Fibroblast of lung (primary cell): ENCODE measurements at regions not wholly inside any gene's neighbourhood (a gene's known extent, or its start where the extent isn't known, plus 50 kb on each side); places are given as distances from the start of the nearest gene placed in this dataset.
"Not testable (repeated sequence)": the region's sequence is repeated elsewhere in the genome, so short reads cannot be mapped to it uniquely, and the experiment has no call there.

Source experiments
- DNase-seq, 2 donors: peaks; one replicate each; pipeline versions ENCODE4 v3.0.0 to v3.0.0-alpha.2; 2010; ENCODE audit warnings: low read depth in 2 of 2
- H2AFZ ChIP-seq: 2 replicates; pipeline ENCODE4 v1.5.1; 2012; ENCODE audit warnings: low read length, control low read depth, inconsistent platforms
- H3K27ac ChIP-seq: 2 replicates; pipeline ENCODE4 v1.5.1; 2011; ENCODE audit warnings: low read length, control low read depth; ENCODE audit not compliant: insufficient read depth
- H3K27me3 ChIP-seq: 2 replicates; pipeline ENCODE4 v1.5.1; 2011; ENCODE audit warnings: mild to moderate bottlenecking, low read length; ENCODE audit not compliant: control insufficient read depth, insufficient read depth
- H3K36me3 ChIP-seq: 2 replicates; pipeline ENCODE4 v1.5.1; 2011; ENCODE audit warnings: low read length; ENCODE audit not compliant: control insufficient read depth, insufficient read depth
- H3K4me1 ChIP-seq: 2 replicates; pipeline ENCODE4 v1.5.1; 2011; ENCODE audit warnings: low read length; ENCODE audit not compliant: control insufficient read depth, insufficient read depth; ENCODE audit errors: extremely low read depth
- H3K4me2 ChIP-seq: 2 replicates; pipeline ENCODE4 v1.5.1; 2011; ENCODE audit warnings: low read length, control low read depth; ENCODE audit not compliant: insufficient read depth; ENCODE audit errors: extremely low read depth
- H3K4me3 ChIP-seq, 4 experiments: fragments of 200-600 bp in 1 of 4; sonication (generic) in 1 of 4; replicated peaks in 1 of 4; 2 replicates each; pipeline ENCODE4 v1.5.1; 2011 to 2016; ENCODE audit warnings: low read length in 4 of 4, low read depth in 3 of 4, mild to moderate bottlenecking in 3 of 4, control low read depth in 2 of 4, inconsistent platforms in 1 of 4, mixed read lengths in 1 of 4; ENCODE audit not compliant: insufficient read depth in 1 of 4; ENCODE audit errors: control extremely low read depth in 1 of 4
- H3K79me2 ChIP-seq: 2 replicates; pipeline ENCODE4 v1.5.1; 2012; ENCODE audit warnings: mild to moderate bottlenecking, low read length, inconsistent platforms; ENCODE audit not compliant: control insufficient read depth, insufficient read depth
- H3K9ac ChIP-seq: 2 replicates; pipeline ENCODE4 v1.5.1; 2011; ENCODE audit warnings: mild to moderate bottlenecking, low read length, control low read depth; ENCODE audit not compliant: insufficient read depth
- H3K9me3 ChIP-seq: 2 replicates; pipeline ENCODE4 v1.5.1; 2012; ENCODE audit warnings: low read depth, low read length; ENCODE audit not compliant: control insufficient read depth, insufficient read depth
- H4K20me1 ChIP-seq: 2 replicates; pipeline ENCODE4 v1.5.1; 2011; ENCODE audit warnings: low read length; ENCODE audit not compliant: control insufficient read depth, insufficient read depth; ENCODE audit errors: extremely low read depth

- not testable (repeated sequence) for H3K9me3 ChIP-seq, H3K27me3 ChIP-seq, H4K20me1 ChIP-seq, H3K9ac ChIP-seq, H2AFZ ChIP-seq, H3K4me1 ChIP-seq, DNase-seq, H3K4me3 ChIP-seq, H3K79me2 ChIP-seq, H3K4me2 ChIP-seq, H3K36me3 ChIP-seq, H3K27ac ChIP-seq
Measured at GRCh38 chr1:83403500-83403899, 595.4 kb downstream of the TTLL7 start.

DNA sequence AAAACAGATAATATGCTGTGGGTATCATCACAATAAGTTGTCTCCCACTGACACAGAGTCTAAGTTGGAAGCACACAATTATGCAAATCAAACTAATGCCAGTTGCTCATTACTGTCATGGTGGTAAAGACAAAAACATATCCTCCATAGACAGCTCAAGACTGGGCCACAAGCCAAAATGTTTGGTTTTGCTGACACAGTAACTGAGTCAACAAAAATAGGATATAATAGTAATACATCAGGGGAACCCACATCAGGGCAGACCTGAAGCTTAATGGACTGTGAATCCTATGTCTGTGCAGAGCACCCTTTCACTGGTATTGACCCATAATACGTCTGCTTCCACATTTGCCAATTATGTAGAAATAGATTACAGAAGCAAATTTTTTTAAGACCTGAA lies 597.8 kb downstream of the TTLL7 start:
- not testable (repeated sequence) for H3K4me2 ChIP-seq, H3K4me1 ChIP-seq

GRCh38 chr1:83400173-83400572 lies 598.8 kb downstream of the TTLL7 start:
- H3K4me3 ChIP-seq, H3K9me3 ChIP-seq, H4K20me1 ChIP-seq, H3K9ac ChIP-seq, H3K36me3 ChIP-seq, DNase-seq, H3K27ac ChIP-seq, H2AFZ ChIP-seq, H3K4me1 ChIP-seq, H3K4me2 ChIP-seq, H3K27me3 ChIP-seq, H3K79me2 ChIP-seq: not testable (repeated sequence)

More for the DNA sequence above, 597.8 kb downstream of the TTLL7 start:
- H3K9me3 ChIP-seq, H3K9ac ChIP-seq, H3K79me2 ChIP-seq, H3K36me3 ChIP-seq, H2AFZ ChIP-seq, H3K27ac ChIP-seq, DNase-seq, H3K27me3 ChIP-seq, H3K4me3 ChIP-seq, H4K20me1 ChIP-seq: not testable (repeated sequence)

- not testable (repeated sequence) for H3K4me3 ChIP-seq, H3K36me3 ChIP-seq, H3K4me1 ChIP-seq
Measured at GRCh38 chr1:83398125-83398524, 600.8 kb downstream of the TTLL7 start.

GRCh38 chr1:83395130-83395529 lies 603.8 kb downstream of the TTLL7 start:
- not testable (repeated sequence) for H4K20me1 ChIP-seq, H3K9me3 ChIP-seq, DNase-seq, H3K4me2 ChIP-seq, H3K27ac ChIP-seq, H3K27me3 ChIP-seq, H3K9ac ChIP-seq, H3K4me1 ChIP-seq, H2AFZ ChIP-seq, H3K36me3 ChIP-seq, H3K79me2 ChIP-seq, H3K4me3 ChIP-seq

More at GRCh38 chr1:83398125-83398524, 600.8 kb downstream of the TTLL7 start:
- not testable (repeated sequence) for DNase-seq, H4K20me1 ChIP-seq, H3K79me2 ChIP-seq, H3K4me2 ChIP-seq, H3K9ac ChIP-seq, H3K27me3 ChIP-seq, H3K27ac ChIP-seq, H2AFZ ChIP-seq, H3K9me3 ChIP-seq

DNA sequence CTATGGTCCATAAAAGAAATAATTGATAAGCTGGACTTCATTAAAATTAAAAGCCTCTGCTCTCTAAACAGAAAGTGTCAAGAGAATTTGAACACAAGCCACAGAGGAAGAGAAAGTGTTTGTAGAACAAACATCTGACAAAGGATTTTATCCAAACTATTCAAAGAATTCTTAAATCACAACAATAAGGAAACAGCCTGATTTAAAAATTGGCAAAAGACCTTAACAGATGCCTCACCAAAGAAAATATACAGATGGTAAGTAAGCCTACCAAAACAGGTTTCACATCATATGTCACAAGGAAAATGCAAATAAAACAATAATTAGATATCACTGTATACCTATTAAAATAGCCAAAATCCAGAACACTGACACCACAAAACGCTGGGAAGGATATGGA lies 612.0 kb downstream of the TTLL7 start:
- H4K20me1 ChIP-seq, H3K27ac ChIP-seq, H3K36me3 ChIP-seq, H3K27me3 ChIP-seq, H3K4me2 ChIP-seq, H2AFZ ChIP-seq, H3K9me3 ChIP-seq, H3K4me3 ChIP-seq, H3K4me1 ChIP-seq, H3K79me2 ChIP-seq, H3K9ac ChIP-seq, DNase-seq: not testable (repeated sequence)

GRCh38 chr1:83383107-83383506 lies 615.8 kb downstream of the TTLL7 start:
- not testable (repeated sequence) for DNase-seq, H2AFZ ChIP-seq, H3K9me3 ChIP-seq, H3K4me1 ChIP-seq, H3K4me2 ChIP-seq, H3K27ac ChIP-seq, H4K20me1 ChIP-seq, H3K4me3 ChIP-seq, H3K9ac ChIP-seq, H3K79me2 ChIP-seq, H3K27me3 ChIP-seq, H3K36me3 ChIP-seq
